HG03045 (cell line): ENCODE measurements at regions not wholly inside any gene's neighbourhood (a gene's known extent, or its start where the extent isn't known, plus 50 kb on each side); places are given as distances from the start of the nearest gene placed in this dataset.

Experiments
- ATAC-seq: cut with Tn5 transposase; IDR thresholded peaks from one replicate; pipeline ENCODE4 v1.9.1; 2021; ENCODE audit warnings: mild to moderate bottlenecking, moderate library complexity; ENCODE audit not compliant: unreplicated experiment

DNA sequence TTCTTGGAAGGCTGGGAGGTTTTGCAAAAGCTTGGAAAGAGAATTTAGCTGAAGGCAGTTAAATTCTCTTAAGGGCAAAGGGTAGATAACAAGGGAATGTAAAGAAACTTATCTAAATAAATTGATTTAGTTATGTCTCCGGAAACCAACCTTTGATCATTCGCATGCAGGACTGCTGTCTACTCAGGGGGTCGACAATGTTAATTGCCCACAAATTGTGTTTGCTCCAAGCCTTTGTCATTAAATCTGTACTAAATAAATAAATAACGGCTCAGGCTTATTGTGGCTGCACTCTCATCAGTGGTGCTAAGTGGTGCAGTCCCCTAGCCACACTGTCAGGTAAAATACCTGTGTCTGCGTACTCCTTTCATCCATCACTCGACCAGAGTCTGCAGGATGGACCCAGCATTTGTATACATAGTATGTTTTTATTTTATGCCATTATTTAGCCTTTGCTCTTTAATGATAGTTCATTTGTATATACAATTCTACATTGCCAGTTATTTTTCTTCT lies 497.4 kb upstream of the RASGRP1 start:
- no peak for ATAC-seq

DNA sequence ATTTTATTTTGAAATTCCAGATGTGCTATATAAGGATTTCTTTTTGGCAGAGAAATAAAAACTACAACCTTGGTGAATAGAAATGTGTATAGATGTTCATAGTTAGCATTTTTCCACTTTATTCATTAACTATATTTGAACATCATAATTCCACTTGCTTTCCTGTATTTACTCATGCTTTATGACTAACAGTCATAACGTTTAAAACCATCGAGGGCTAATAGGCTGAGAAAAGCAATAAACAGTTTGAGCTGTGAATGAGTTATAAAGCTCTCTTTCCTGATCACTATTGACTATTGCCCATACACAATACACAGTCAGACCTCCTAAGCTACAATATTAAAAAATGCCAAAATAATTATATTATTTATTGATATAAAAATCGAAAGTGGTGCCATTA lies 502.1 kb upstream of the RASGRP1 start:
- ATAC-seq, result no peak

DNA sequence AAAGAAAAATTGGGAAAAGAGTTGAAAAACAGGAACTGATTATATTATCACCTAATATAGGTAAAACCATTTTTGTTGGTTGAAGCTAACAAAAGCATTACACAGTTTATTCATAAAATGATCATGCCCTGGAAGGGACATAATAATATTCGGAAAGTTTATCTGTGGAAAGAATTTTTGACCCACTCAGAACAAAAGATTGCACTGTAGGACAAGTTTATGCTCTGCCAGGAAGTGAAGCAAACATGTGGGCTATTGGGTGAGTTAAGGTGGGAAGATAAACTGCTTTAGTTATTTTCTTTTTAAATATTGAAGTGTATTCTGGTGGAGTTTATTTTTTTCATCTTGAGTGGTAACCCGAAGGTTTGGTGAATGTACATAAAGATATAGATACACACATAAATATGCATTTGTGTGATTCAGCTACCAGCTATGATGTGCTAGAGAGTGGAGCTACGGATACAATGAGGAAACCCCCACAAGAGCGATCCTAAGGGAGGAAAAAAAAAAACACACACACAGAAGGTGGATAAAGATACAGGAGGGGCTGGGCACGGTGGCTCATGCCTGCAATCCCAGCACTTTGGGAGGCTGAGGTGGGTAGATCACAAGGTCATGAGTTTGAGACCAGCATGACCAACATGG lies 506.4 kb upstream of the THBS1 start:
- no peak for ATAC-seq

DNA sequence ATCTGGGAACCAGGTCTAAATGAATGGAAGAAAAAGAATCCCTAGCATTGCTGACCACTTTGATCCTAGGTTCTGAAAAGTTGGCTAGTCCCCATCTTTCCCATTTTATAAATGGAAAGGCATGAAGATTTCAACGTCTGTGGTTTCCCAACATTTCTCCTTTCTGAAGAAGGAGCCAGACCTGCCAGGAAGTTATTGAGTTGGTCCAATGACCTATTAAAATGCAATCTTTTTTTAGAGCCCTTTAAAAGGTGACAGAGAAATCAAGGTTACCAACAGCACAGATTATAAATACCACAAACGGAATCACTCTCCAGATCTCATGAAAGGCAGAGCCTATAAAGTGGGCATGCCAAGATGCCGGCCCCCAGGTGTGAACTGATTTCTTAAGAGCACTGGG lies 505.6 kb upstream of the THBS1 start:
- ATAC-seq, result no peak

DNA sequence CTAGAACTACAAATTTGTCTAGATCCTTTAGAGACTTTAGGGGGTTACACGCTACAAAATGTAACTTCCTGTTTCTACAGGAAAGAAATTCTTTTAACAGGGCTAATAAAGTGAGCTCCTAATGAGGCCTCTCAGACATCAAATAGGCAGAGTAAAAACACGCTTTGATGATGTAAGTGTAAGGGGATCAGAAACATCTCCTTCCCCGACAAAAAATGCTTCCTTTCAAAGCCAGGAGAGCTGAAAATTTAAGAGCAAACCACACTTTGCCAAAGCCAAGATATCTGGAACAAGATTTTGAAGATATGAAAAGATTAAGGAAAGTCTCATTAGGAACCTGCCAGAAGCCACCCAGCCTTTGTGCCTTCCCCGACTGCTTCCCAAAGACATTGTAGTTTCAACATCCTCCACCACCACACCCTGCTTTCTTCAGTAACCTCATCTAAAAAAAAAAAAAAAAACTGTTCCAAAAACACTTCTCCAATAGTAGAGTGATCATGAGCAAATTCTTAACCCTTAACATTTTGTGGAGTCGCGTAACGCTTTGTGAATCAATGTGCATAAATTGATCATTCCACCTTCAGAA lies 505.0 kb upstream of the THBS1 start:
- ATAC-seq, result no peak

DNA sequence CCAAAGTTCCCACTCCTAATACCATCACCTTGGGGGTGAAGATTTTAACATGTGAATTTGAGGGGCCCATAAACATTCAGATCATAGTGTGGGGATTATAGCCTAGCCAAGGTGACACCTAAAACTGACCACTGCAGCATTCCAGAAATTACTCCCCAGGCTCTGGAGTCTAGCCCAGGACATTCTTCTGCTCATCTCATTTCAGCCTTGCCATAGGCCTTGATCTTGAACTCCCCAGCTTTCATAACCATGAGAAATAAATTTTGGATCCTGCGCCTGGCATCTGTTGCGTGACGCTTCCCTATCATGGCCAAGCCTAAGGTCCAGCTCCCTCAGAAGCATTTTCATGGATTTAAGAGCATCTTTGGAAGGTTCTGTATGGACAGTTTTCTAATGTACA lies 502.9 kb upstream of the THBS1 start:
- ATAC-seq, result no peak

DNA sequence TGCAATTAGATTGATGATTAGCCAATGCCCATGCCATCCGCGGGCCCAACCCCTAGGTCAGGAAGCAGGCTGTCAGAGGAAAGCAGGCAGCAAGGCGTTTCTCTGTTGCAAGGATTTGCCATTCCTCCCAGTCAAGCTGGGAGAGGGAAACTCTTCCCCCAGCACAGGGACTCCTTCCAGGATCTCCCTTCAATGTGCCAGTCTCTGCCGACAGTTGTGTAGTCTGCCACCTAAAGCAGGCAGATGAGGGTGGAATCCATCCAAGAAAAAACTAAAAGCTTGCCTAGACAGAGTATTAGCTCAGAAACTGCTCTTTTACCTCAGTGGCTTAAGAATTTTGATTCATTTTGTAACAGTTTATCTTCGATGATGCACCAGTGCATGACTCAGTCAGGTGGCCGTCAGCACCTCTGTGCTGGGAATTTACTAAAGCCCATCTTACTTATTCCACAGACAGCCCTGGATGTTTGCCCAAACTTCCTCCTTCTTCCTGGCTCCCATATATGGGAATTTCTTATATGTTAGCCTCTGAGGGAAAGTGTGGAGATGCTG lies 501.5 kb upstream of the THBS1 start:
- ATAC-seq, result no peak

DNA sequence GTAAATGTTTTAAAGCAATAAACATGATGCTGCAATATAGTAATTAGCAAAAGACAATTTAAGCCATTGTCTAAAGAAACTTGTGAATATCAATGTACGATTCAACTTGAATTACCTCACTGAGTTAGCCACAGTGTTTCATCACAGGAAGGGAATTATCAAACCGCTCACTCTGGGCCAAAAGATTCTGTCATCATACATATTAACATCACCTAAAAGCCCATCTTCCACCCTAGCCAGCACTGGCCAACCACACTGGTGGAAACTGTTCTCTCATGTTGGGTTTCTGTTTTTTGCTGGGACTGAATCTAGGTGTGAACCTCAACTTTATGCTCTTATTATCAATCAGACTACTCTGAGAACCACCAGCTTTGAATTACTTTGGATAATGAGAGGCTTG lies 497.7 kb upstream of the THBS1 start:
- no peak for ATAC-seq

DNA sequence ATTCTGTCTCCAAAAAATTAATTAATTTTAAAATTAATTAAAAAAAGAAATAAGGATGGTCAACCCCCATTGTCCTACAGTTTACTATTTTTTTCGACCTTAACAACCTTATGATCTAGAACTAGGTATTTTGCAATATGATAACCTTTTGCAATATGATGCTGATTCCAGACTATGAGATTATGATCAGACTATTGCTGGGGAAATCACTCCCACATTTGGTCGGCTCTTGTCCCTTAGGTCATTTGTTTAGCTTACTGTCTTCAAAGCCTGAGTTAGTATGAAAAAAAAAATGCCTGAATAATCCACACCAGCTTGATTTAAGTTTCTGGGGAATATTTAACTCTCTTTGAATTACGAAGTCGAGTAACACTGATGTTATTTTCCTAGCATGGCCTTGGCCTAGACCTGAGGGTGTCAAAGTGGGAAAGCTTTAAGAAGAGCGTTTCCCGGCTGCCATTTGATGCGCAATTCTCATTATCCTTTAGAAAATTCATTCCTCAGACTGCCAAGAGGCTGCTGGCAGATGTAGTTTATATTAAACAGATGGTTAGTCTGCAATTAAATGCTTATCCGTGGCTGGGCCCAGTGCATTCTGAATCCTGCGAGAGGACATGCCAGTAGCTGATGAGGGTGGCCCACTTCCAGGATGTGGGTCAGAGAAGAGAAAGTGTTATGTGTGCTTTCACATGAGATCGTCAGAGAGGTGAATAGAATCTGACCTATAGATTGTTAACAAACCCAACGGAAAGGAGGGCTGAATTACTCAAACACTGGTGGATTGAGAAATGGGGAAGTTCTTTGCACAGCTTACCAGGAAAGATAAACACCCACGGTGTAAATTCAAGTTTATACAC lies 496.0 kb upstream of the THBS1 start:
- no peak for ATAC-seq

DNA sequence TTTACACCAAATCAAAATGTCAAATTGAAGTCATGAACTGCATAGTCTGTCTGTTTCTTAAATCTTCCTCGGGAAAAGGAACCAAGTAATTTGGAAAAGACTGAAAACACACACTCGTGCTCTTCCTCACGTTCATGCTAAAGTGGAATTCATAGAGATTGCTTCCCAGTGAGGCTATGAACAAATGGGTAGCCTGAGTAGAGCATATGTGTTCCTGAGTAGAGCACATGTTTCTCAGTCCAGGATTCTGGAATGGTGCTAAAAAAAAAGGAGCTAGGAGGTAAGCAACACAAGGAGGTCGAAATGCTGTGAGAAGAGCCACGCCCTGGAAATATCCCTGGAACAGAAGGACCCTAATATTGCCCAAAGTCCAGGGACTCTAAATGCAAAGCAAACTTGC lies 494.2 kb upstream of the THBS1 start:
- ATAC-seq, result no peak

DNA sequence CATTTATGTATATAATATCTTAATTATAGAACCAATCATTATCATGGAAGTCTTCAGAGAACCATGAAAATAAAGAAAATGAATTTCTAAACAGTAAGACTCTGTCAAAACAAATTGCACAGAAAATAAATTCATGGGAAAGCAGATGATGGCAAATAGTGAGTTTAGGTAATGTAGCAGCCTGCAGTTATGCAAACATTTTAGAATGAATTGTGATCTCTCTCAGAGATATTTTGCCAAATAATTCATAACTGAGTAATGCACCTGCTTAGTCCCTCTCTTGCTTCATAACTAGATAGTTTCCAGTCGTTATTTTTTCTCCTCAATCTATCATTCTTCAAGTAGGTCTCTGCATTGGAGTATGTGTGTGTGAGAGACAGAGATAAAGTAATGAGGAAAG lies 492.7 kb upstream of the THBS1 start:
- no peak for ATAC-seq

DNA sequence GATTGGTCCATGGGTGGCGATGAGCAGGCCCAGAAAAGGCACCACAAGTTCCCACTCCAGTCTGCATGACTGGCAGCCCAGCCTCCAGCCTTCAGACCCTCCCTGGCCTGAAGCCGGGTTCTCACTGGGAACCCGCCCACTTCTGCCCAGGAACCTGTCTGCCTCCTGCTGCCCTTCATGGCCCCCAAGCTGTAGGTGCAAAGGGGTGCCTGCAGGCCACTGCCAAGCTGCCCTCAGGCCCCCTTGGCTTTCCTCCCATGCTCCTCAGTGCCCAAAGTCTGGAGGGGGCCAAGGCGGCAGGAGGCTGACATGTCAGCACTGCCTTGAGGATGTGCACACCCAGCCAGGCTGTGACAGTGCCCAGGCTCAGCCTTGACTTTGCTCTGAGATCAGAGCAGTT lies 488.5 kb upstream of the THBS1 start:
- ATAC-seq, result no peak

DNA sequence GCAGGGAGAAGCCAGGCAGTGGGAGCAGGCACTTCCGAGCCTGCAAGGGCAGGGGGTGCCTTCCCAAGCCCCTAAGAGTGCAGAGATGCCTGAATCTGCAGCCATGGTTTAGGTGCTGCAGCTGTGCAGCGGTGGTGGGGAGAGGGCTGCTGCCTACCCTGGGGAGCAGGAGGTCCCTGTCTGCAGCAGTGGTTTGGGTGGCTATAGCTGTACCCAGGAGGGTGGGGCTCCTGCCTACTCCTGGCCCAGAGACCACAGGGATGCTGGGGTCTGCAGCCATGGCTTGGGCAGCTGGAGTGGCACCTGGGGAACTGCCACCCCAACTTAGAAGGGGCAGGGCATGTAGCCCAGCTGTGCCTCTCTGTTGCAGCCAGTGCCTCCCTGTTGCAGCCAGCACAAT lies 488.1 kb upstream of the THBS1 start:
- ATAC-seq, result no peak

DNA sequence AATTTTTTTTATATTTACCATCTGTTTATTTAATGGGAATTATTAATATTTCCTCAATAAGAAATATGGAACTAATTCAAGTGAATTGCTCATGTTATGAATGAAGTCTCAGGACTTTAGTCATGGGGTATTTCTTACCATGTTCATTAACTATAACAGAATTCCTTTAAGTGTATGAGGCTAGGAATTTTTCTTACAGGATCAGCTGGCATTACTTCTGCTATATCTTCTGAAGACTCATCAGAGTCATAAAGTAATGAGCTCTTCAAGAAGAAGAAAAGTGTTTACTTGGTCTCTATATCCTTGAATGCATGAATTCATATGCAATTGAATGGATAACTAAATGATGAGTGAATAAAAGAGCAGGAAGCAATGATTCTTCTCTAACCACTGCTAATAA lies 486.8 kb upstream of the THBS1 start:
- no peak for ATAC-seq

DNA sequence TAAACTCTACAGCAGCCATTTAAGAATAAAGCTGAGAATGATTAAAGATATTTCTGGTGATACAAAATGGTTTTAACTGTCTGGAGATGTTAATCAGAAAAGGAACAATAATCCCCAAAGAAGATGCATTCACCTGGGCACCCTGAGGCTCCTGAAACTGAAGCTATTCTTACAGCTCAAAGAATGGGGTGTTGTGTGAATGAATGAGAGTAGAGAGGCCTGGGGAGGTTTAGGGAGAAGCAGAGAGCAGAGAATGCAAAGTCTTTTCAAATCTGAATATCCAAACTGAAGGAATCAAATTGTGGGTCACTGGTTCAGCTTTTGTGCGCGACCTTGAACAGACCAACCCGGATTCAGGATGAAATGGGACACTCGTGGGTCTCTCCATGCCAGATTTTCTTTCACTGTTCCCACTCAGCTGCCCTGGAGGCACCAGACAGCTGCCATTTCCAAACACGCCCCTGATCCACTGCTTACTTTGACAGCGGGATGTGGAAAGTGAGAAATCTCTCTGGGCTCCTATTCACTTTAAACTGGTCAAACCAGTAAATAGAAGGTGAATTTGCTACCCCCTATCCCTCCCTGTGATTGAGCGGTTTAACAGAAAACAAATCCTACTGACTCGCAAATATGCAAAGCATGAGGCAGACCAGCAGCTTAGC lies 485.5 kb upstream of the THBS1 start:
- ATAC-seq, result no peak

DNA sequence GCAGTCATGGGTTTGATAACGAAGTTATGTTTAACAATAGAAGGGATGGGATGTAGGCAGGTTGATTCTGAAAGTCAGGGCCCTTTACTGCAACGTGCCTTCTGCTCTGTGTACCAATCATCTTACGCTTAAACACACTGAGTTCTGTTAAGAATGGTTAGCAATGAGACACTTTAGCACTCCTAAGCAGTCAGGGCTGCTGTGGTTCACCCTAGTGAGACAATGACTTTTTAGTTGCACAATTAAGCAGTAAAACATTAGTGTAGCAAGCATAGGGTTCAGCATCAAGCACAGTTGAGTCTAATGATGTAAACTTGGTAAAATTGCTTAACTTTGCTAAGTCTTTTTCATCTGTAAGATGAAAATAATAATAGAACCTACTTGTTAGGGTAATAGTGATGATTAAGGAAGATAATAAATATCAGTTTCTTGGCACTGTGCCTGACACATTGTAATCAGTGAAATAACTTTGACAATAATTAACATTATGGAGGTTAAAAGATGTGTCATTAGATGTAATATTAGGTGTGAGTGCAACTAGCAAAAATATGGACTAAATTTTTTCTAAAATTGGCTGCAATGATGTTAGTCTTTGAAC lies 484.2 kb upstream of the THBS1 start:
- ATAC-seq, result no peak

DNA sequence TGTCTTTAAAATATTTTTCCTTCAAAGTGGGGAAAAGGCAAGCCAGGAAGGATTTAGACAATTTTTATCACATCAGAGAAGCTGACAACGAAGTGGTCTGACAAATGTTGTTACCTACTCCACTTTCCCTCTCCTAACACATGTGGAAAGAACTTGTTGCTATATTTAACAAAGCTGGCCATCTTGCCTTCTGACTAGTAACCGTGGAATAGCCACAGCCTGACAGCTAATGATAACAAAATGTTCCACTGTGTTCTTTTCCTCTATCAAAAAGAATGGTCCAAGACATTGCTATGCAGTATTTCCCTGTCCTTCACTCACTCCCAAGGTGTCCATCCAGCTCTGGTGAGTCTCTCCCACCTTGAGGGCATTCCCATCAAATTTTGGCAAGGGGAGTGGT lies 481.4 kb upstream of the THBS1 start:
- no peak for ATAC-seq

DNA sequence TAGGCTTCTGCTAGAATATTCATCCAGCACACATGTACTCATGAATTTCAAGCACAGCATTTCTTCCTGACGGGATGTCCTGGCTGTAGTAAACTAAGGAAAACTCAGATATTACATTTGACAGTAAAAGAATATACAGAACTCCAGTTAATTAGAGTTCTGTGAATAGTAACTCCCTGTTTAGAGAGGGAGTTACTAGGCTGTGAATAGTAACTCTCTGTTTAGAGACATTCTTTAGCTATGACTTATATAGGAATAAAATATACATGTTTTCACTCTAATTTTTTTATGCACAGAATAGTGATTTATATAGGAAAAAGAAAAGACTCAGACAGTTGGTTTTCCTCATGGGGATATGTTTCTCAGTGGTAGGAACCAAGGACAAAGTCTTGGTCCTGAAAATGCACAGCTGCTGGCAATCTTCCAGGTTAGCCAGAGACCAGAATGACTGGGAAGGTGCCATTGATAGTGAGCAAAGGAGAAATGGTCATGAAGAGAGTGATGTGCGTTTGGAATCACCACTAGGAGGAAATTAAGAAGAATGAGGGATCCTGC lies 480.7 kb upstream of the THBS1 start:
- no peak for ATAC-seq

DNA sequence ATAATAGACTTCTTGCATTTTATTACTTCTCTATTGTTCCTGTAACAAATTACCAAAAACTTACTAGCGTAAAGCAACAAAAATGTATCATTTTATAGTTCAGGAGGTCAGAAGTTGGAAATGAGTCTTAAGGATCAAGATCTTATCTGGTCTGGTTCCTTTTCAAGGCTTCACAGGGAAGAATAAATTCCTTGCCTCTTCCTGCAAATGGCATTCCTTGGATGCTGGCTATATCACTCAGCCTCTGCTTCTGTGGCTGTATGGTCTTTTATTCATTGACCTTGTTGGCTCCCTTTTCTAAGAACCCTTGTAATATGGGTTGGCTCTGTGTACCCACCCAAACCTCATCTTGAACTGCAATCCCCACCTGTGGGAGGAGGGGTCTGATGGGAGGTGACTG lies 478.4 kb upstream of the THBS1 start:
- no peak for ATAC-seq

DNA sequence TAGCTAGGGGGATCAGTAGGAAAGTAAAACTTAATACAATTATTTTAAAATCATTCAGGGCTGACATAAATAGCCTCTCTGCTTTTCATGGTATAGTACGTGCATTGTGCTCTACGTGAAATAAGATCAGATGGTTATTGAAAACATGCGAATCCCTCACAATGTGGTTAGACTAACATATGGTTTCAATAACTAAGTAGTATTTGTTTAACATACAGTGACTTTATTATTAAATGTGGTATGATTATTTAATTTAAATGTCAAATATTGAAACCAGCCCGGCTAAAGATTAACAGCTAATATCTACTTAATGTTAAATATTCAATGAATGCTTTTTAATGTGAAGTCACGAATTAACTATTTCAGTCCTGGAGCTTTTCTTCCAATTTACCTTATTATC lies 473.9 kb upstream of the THBS1 start:
- no peak for ATAC-seq

DNA sequence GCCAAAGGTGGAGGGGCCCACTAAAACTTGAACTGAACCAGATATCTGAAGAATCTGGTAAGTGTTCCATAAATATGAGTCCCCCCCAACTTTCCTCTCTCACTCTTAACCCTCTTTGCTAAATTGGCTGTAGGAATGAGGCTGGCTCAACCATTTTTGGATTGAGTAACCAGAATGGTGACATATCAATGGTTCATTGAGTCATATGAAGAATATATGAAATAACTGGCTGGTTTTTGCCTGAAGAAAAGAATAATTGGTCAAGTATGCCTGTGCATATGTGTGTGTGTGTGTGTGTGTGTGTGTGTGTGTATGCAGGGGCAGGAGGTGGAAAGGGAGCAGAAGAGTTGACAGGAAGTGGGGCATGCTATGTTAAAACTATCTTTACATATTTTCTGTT lies 472.9 kb upstream of the THBS1 start:
- ATAC-seq, result no peak
